Lower leg skin (tissue), 3 donors: ENCODE measurements at regions not wholly inside any gene's neighbourhood (a gene's known extent, or its start where the extent isn't known, plus 50 kb on each side); places are given as distances from the start of the nearest gene placed in this dataset.

Experiments
- CTCF ChIP-seq, 3 donors: fragments of 450-650 bp; IDR thresholded peaks; one replicate each; pipeline ENCODE4 v1.5.1; 2016; ENCODE audit warnings: antibody characterized with exemption in 3 of 3, mild to moderate bottlenecking in 3 of 3, moderate library complexity in 2 of 3
- POLR2A ChIP-seq, 2 donors: fragments of 450-650 bp; IDR thresholded peaks; one replicate each; pipeline ENCODE4 v1.6.1; 2016 to 2017; ENCODE audit warnings: antibody characterized with exemption in 2 of 2, mild to moderate bottlenecking in 1 of 2, moderate library complexity in 1 of 2

- TF ChIP-seq CTCF (IDR thresholded peaks at IDR 0.05): no peak
- TF ChIP-seq POLR2A (IDR thresholded peaks at IDR 0.05): no peak
Measured at GRCh38 chr2:237238249-237238648, 152.6 kb downstream of the COPS8 start.
